CD4-positive, alpha-beta T cell (primary cell): ENCODE measurements at regions not wholly inside any gene's neighbourhood (a gene's known extent, or its start where the extent isn't known, plus 50 kb on each side); places are given as distances from the start of the nearest gene placed in this dataset.

Experiments
- ATAC-seq: fragments of 200-7000 bp; cut with Tn5 transposase; one replicate; pipeline ENCODE4 v1.10.0; 2022; ENCODE audit warnings: mild to moderate bottlenecking; ENCODE audit not compliant: poor library complexity
- CTCF ChIA-PET: fragments of 350-600 bp; sonication (Branson Sonifier 250); formaldehyde crosslinking; loops from one replicate; lab custom pipeline; 2021; ENCODE audit warnings: antibody characterized with exemption, inconsistent platforms; lab: Charles Lee
- POLR2A ChIA-PET: fragments of 350-600 bp; sonication (Branson Sonifier 250); formaldehyde crosslinking; loops from one replicate; lab custom pipeline; 2021; ENCODE audit warnings: antibody characterized with exemption, inconsistent platforms; lab: Charles Lee
- DNase-seq, 14 experiments: peaks; one replicate each; pipeline ENCODE4 v3.0.0-alpha.2; 2013 to 2020; ENCODE audit warnings: mixed read lengths in 2 of 14
- H3K27ac ChIP-seq, 2 donors: one replicate each; pipeline versions ENCODE4 v1.5.1 to v1.7.0; 2013; ENCODE audit warnings: low read length in 2 of 2, low read depth in 1 of 2, mild to moderate bottlenecking in 1 of 2
- H3K27me3 ChIP-seq, 2 experiments: 1 replicate in 1 of 2; 2 replicates in 1 of 2; pipeline versions ENCODE4 v1.6.1 to v1.7.0; 2013; ENCODE audit warnings: low read length in 2 of 2, control low read depth in 1 of 2, mild to moderate bottlenecking in 1 of 2, moderate library complexity in 1 of 2; ENCODE audit not compliant: insufficient read depth in 2 of 2, control insufficient read depth in 1 of 2
- H3K36me3 ChIP-seq: one replicate; pipeline ENCODE4 v1.6.1; 2013; ENCODE audit warnings: low read length, control low read depth; ENCODE audit not compliant: insufficient read depth
- H3K4me1 ChIP-seq: one replicate; pipeline ENCODE4 v1.6.1; 2013; ENCODE audit warnings: low read length, control low read depth; ENCODE audit not compliant: insufficient read depth
- H3K4me3 ChIP-seq: one replicate; pipeline ENCODE4 v1.5.1; 2013; ENCODE audit warnings: mild to moderate bottlenecking, low read length, moderate library complexity
- H3K9me3 ChIP-seq, 2 experiments: 1 replicate in 1 of 2; 2 replicates in 1 of 2; pipeline versions ENCODE4 v1.6.1 to v1.7.0; 2013; ENCODE audit warnings: low read length in 2 of 2, mild to moderate bottlenecking in 2 of 2, control low read depth in 1 of 2, moderate library complexity in 1 of 2; ENCODE audit not compliant: control insufficient read depth in 1 of 2, insufficient read depth in 1 of 2
- H3K27ac Mint-ChIP-seq: one replicate; pipeline ENCODE4 v1.8.0; 2020; ENCODE audit warnings: mixed read lengths
- H3K27me3 Mint-ChIP-seq: one replicate; pipeline ENCODE4 v1.8.0; 2021; ENCODE audit warnings: mixed read lengths
- H3K36me3 Mint-ChIP-seq: one replicate; pipeline ENCODE4 v1.8.0; 2021; ENCODE audit warnings: low read depth, mixed read lengths
- H3K4me1 Mint-ChIP-seq: one replicate; pipeline ENCODE4 v1.8.0; 2021; ENCODE audit warnings: low read depth, mixed read lengths
- H3K4me3 Mint-ChIP-seq: one replicate; pipeline ENCODE4 v1.8.0; 2020; ENCODE audit warnings: mild to moderate bottlenecking, mixed read lengths
- H3K9me3 Mint-ChIP-seq: one replicate; pipeline ENCODE4 v1.8.0; 2020; ENCODE audit warnings: mixed read lengths
- intact Hi-C, 2 experiments: fragments of 100-400 bp; cut with DNase I in 1 of 2; cut with micrococcal nuclease in 1 of 2; formaldehyde crosslinking; loops; one replicate each; pipeline versions ENCODE4 v1.15.1 to v1.9.0; 2023 to 2025; cut with DNase I, micrococcal nuclease
- TF ChIP-seq, protein P1 (sequence below): fragments of 200-600 bp; IDR thresholded peaks from one replicate; pipeline ENCODE4 v1.8.0; 2022; ENCODE audit warnings: antibody characterized with exemption, mild to moderate bottlenecking

DNA sequence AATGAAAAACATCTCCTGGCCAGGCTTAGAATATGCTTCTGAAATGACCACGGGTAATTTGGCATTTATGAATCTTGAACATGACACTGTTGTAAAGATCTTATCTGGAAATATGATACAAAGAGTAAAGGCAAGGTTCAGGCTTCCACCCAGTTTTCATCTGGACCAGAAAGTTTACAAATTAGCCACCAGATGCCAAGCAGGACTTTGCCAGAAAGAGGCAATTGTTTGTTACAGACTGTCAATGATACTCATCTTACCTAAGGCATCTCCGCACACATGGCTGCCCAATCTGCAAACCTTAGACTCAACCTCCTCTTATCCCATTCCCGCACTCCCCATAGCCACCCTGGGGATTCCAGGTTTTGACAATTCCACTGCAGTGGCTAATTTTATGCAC lies 795.3 kb downstream of the TYW1 start:
- H3K27ac ChIP-seq, result no peak overlapping the region
- no peak overlapping the region for H3K4me3 Mint-ChIP-seq

DNA sequence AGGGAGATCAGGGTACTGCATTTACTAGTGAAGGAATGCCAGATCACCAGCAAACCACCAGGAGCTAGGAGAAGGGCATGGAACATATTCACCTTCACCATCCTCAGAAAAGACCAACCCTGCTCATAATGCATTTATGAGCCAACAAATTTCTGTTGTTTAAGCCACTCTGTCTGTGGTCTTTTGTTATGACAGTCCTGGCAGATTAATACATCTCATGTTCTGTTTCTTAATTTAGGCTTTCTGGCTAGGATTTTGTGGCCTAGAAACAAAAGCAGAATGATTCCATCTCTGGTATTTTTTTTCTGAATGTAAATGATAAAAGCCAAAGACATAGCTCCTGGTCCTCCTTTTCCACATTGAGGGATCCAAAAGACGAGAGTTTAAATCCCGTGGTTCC lies 797.9 kb downstream of the TYW1 start:
- Mint-ChIP-seq H3K4me3 (no peak overlapping the region), H3K36me3 (no peaks in the 10 kb centered on the region), H3K27ac (no peak overlapping the region), H3K4me1 (no peaks in the 10 kb centered on the region), H3K27me3 (no peaks in the 10 kb centered on the region), H3K9me3 (peaks cover 15% of the 10 kb centered on the region)
- ChIA-PET CTCF (no interaction called here), POLR2A (no interaction called here)
- Histone ChIP-seq H3K27ac (no peak overlapping the region), H3K36me3 (no peaks in the 10 kb centered on the region), H3K9me3 (no peaks in the 10 kb centered on the region), H3K4me3 (no peak overlapping the region), H3K27me3 (no peaks in the 10 kb centered on the region), H3K4me1 (no peaks in the 10 kb centered on the region)
- no peak for DNase-seq
- intact Hi-C loops, result no loop called here
- no peak for ATAC-seq
- TF ChIP-seq, protein P1, sequence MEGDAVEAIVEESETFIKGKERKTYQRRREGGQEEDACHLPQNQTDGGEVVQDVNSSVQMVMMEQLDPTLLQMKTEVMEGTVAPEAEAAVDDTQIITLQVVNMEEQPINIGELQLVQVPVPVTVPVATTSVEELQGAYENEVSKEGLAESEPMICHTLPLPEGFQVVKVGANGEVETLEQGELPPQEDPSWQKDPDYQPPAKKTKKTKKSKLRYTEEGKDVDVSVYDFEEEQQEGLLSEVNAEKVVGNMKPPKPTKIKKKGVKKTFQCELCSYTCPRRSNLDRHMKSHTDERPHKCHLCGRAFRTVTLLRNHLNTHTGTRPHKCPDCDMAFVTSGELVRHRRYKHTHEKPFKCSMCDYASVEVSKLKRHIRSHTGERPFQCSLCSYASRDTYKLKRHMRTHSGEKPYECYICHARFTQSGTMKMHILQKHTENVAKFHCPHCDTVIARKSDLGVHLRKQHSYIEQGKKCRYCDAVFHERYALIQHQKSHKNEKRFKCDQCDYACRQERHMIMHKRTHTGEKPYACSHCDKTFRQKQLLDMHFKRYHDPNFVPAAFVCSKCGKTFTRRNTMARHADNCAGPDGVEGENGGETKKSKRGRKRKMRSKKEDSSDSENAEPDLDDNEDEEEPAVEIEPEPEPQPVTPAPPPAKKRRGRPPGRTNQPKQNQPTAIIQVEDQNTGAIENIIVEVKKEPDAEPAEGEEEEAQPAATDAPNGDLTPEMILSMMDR, result no peak

More for the DNA sequence above, 795.3 kb downstream of the TYW1 start:
- CTCF ChIA-PET, result no interaction called here
- intact Hi-C loops, result no loop called here
- DNase-seq (no peak), ATAC-seq (no peak)
- H3K4me1 Mint-ChIP-seq, result no peaks in the 10 kb centered on the region
- Histone ChIP-seq H3K4me3 (no peak overlapping the region), H3K9me3 (peaks cover 0 to 12% of the 10 kb centered on the region in 2 experiments), H3K36me3 (no peaks in the 10 kb centered on the region), H3K27me3 (no peaks in the 10 kb centered on the region), H3K4me1 (no peaks in the 10 kb centered on the region)
- no peaks in the 10 kb centered on the region for H3K36me3 Mint-ChIP-seq
- TF ChIP-seq, protein P1, result no peak
- H3K9me3 Mint-ChIP-seq, result peaks cover 17% of the 10 kb centered on the region
- H3K27ac Mint-ChIP-seq, result no peak overlapping the region
- POLR2A ChIA-PET, result no interaction called here
- no peaks in the 10 kb centered on the region for H3K27me3 Mint-ChIP-seq

DNA sequence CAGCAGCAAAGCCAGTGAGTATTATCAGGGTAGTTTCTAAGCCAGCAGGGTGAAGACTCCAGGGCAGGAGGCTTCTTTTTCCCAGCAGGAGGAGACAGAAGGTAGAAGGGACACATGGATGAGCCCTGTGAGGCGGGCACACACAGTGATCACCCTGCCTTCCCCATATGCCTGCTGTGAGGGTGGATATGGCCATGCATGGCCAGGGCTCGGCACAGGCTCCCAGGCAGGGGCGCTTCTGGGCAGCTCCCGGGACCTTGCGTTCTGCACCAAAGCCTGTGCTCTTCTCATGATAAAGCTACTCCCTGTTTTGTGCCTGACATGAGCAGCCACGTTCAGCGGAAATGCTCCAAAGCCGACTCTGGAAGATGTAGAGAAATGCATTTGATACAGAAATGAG lies 807.2 kb downstream of the TYW1 start:
- Mint-ChIP-seq H3K27me3 (no peaks in the 10 kb centered on the region), H3K9me3 (peaks cover 20% of the 10 kb centered on the region), H3K4me3 (no peak overlapping the region), H3K36me3 (no peaks in the 10 kb centered on the region), H3K4me1 (no peaks in the 10 kb centered on the region), H3K27ac (no peak overlapping the region)
- TF ChIP-seq, protein P1, result no peak
- Histone ChIP-seq H3K4me3 (no peak overlapping the region), H3K4me1 (no peaks in the 10 kb centered on the region), H3K36me3 (no peaks in the 10 kb centered on the region), H3K27me3 (no peaks in the 10 kb centered on the region), H3K9me3 (peaks cover 0 to 28% of the 10 kb centered on the region in 2 experiments), H3K27ac (no peak overlapping the region)
- intact Hi-C loops, result no loop called here
- ChIA-PET POLR2A (no interaction called here), CTCF (no interaction called here)
- DNase-seq (no peak), ATAC-seq (no peak)
